ENCODE measurements at regions not wholly inside any gene's neighbourhood (a gene's known extent, or its start where the extent isn't known, plus 50 kb on each side); places are given as distances from the start of the nearest gene placed in this dataset.

GRCh38 chr1:113266788-113267187, 123.5 kb upstream of the MAGI3 start:
- DNase-seq (ENCODE audit: low read depth) = no peak

- DNase-seq (ENCODE audit: low read depth) = no peak
Measured at GRCh38 chr1:113269168-113269963, 120.9 kb upstream of the MAGI3 start.

GRCh38 chr1:113271039-113271438, 119.3 kb upstream of the MAGI3 start:
- no peak for DNase-seq (ENCODE audit: low read depth)

- DNase-seq (ENCODE audit: low read depth) = no peak
Measured at GRCh38 chr1:113275083-113275482, 115.2 kb upstream of the MAGI3 start.

GRCh38 chr1:113275691-113276090, 114.6 kb upstream of the MAGI3 start:
- DNase-seq (ENCODE audit: low read depth) = no peak

- DNase-seq (ENCODE audit: low read depth) = no peak
Measured at GRCh38 chr1:113276507-113276906, 113.8 kb upstream of the MAGI3 start.

GRCh38 chr1:113278371-113278770, 111.9 kb upstream of the MAGI3 start:
- DNase-seq (ENCODE audit: low read depth) = no peak

- no peak for DNase-seq (ENCODE audit: low read depth)
Measured at GRCh38 chr1:113278777-113279176, 111.5 kb upstream of the MAGI3 start.

- DNase-seq (ENCODE audit: low read depth) = no peak
Measured at GRCh38 chr1:113279776-113280391, 110.4 kb upstream of the MAGI3 start.

GRCh38 chr1:113280581-113280980, 109.7 kb upstream of the MAGI3 start:
- no peak for DNase-seq (ENCODE audit: low read depth)

- no peak for DNase-seq (ENCODE audit: low read depth)
Measured at GRCh38 chr1:113281550-113281949, 108.8 kb upstream of the MAGI3 start.

- DNase-seq (ENCODE audit: low read depth) = no peak
Measured at GRCh38 chr1:113282008-113282892, 108.1 kb upstream of the MAGI3 start.

GRCh38 chr1:113282893-113283285, 107.4 kb upstream of the MAGI3 start:
- no peak for DNase-seq (ENCODE audit: low read depth)

- no peak for DNase-seq (ENCODE audit: low read depth)
Measured at GRCh38 chr1:113283914-113284313, 106.4 kb upstream of the MAGI3 start.

- DNase-seq (ENCODE audit: low read depth) = no peak
Measured at GRCh38 chr1:113286156-113286555, 104.2 kb upstream of the MAGI3 start.

GRCh38 chr1:113291777-113292602, 98.3 kb upstream of the MAGI3 start:
- DNase-seq (ENCODE audit: low read depth) = no peak

GRCh38 chr1:113292603-113293255, 97.6 kb upstream of the MAGI3 start:
- no peak for DNase-seq (ENCODE audit: low read depth)

GRCh38 chr1:113293256-113293626, 97.1 kb upstream of the MAGI3 start:
- DNase-seq (ENCODE audit: low read depth) = no peak

GRCh38 chr1:113297749-113298148, 92.6 kb upstream of the MAGI3 start:
- DNase-seq (ENCODE audit: low read depth) = no peak

GRCh38 chr1:113298941-113299340, 91.4 kb upstream of the MAGI3 start:
- no peak for DNase-seq (ENCODE audit: low read depth)

- DNase-seq (ENCODE audit: low read depth) = no peak
Measured at GRCh38 chr1:113302636-113303035, 87.7 kb upstream of the MAGI3 start.
